HCT116 (cell line): ENCODE measurements at regions not wholly inside any gene's neighbourhood (a gene's known extent, or its start where the extent isn't known, plus 50 kb on each side); places are given as distances from the start of the nearest gene placed in this dataset.

Experiments
- ATAC-seq: fragments of 200-7000 bp; cut with Tn5 transposase; 2 replicates; pipeline ENCODE4 v1.9.1; 2020; ENCODE audit warnings: mild to moderate bottlenecking, moderate library complexity
- BruUV-seq: library from RNA; stranded (reverse); fragments of 400-500 nt; replicated peaks from 2 replicates; lab custom pipeline; 2021; lab: Mats Ljungman, UMichigan
- CTCF ChIA-PET: fragments of 300-600 bp; sonication (Branson Sonifier 250); formaldehyde crosslinking; loops from one replicate; lab custom pipeline; 2021; ENCODE audit warnings: antibody characterized with exemption; lab: Charles Lee
- POLR2A ChIA-PET: fragments of 300-600, 350-600 bp; sonication (Branson Sonifier 250); formaldehyde crosslinking; loops from one replicate; lab custom pipeline; 2021; ENCODE audit warnings: antibody characterized with exemption; lab: Charles Lee
- RAD21 ChIA-PET, 2 experiments: fragments of 300-600 bp; sonication (Branson Sonifier 250); formaldehyde crosslinking; loops; one replicate each; lab custom pipeline; 2023; ENCODE audit warnings: low total read pairs in 2 of 2; ENCODE audit not compliant: uncharacterized antibody in 2 of 2, unreplicated experiment in 2 of 2, low non-redundant PET in 1 of 2; lab: Charles Lee
- DNase-seq: peaks from one replicate; pipeline ENCODE4 v3.0.0-alpha.2; 2010; ENCODE audit warnings: low read depth, low spot score
- H2AFZ ChIP-seq: fragments of 200-600 bp; shearing (Covaris generic), sonication (generic); 2 replicates; pipeline ENCODE4 v1.6.1; 2017; ENCODE audit warnings: low read depth, mixed run types, mixed read lengths, antibody characterized with exemption, low read length; ENCODE audit not compliant: poor library complexity, severe bottlenecking
- H3K27ac ChIP-seq: 2 replicates; pipeline ENCODE4 v1.5.1; 2012; ENCODE audit warnings: low read depth, low read length
- H3K27me3 ChIP-seq: fragments of 200-600 bp; sonication (generic); 2 replicates; pipeline ENCODE4 v1.6.1; 2016; ENCODE audit warnings: mixed run types, low read length, mixed read lengths; ENCODE audit not compliant: insufficient read depth
- H3K36me3 ChIP-seq, 2 experiments: fragments of 200-500 bp in 1 of 2; fragments of 200-600 bp in 1 of 2; sonication (Bioruptor generic) in 1 of 2; sonication (generic) in 1 of 2; 2 replicates each; pipeline versions ENCODE4 v1.5.1 to v1.6.1; 2014 to 2016; ENCODE audit warnings: low read length in 2 of 2, inconsistent platforms in 1 of 2, mixed read lengths in 1 of 2, mixed run types in 1 of 2; ENCODE audit not compliant: insufficient read depth in 2 of 2, control insufficient read depth in 1 of 2
- H3K4me1 ChIP-seq, 2 experiments: fragments of 200-600 bp in 1 of 2; sonication (generic) in 1 of 2; 2 replicates each; pipeline versions ENCODE4 v1.5.1 to v1.6.1; 2012 to 2017; ENCODE audit warnings: low read length in 2 of 2, inconsistent platforms in 1 of 2, mild to moderate bottlenecking in 1 of 2, mixed read lengths in 1 of 2, mixed run types in 1 of 2, moderate library complexity in 1 of 2; ENCODE audit not compliant: insufficient read depth in 2 of 2, control insufficient read depth in 1 of 2
- H3K4me2 ChIP-seq: fragments of 200-600 bp; sonication (generic); 2 replicates; pipeline ENCODE4 v1.6.1; 2017; ENCODE audit warnings: mixed run types, low read length, mixed read lengths
- H3K4me3 ChIP-seq, 2 experiments: fragments of 200-600 bp in 1 of 2; sonication (generic) in 1 of 2; replicated peaks in 1 of 2; 2 replicates each; pipeline ENCODE4 v1.5.1; 2011 to 2016; ENCODE audit warnings: low read length in 2 of 2, control low read depth in 1 of 2, low read depth in 1 of 2, mild to moderate bottlenecking in 1 of 2, mixed read lengths in 1 of 2, mixed run types in 1 of 2
- H3K79me2 ChIP-seq: fragments of 200-600 bp; sonication (generic); 2 replicates; pipeline ENCODE4 v1.6.1; 2017; ENCODE audit warnings: mild to moderate bottlenecking, mixed run types, low read length, moderate library complexity, mixed read lengths; ENCODE audit not compliant: insufficient read depth
- H3K9ac ChIP-seq: fragments of 200-600 bp; sonication (generic); 2 replicates; pipeline ENCODE4 v1.6.1; 2016; ENCODE audit warnings: low read length, mixed read lengths
- H3K9me2 ChIP-seq: fragments of 200-600 bp; sonication (generic), shearing (Covaris generic); 2 replicates; pipeline ENCODE4 v1.6.1; 2017; ENCODE audit warnings: mixed run types, mild to moderate bottlenecking, moderate library complexity; ENCODE audit not compliant: insufficient read depth
- H3K9me3 ChIP-seq, 2 experiments: fragments of 200-500 bp in 1 of 2; fragments of 200-600 bp in 1 of 2; sonication (Bioruptor generic) in 1 of 2; sonication (generic) in 1 of 2; 2 replicates each; pipeline ENCODE4 v1.6.1; 2014 to 2017; ENCODE audit warnings: low read length in 2 of 2, mixed read lengths in 2 of 2, inconsistent platforms in 1 of 2, low read depth in 1 of 2, mild to moderate bottlenecking in 1 of 2, mixed run types in 1 of 2, moderate library complexity in 1 of 2; ENCODE audit not compliant: control insufficient read depth in 1 of 2, insufficient read depth in 1 of 2
- H4K20me1 ChIP-seq: fragments of 200-600 bp; sonication (generic), shearing (Covaris generic); 2 replicates; pipeline ENCODE4 v1.6.1; 2017; ENCODE audit warnings: mixed run types, mild to moderate bottlenecking, moderate library complexity; ENCODE audit not compliant: insufficient read depth
- ATF3 ChIP-seq: IDR thresholded peaks from 2 replicates; pipeline ENCODE4 v1.6.1; 2012
- CBX3 ChIP-seq: IDR thresholded peaks from 2 replicates; pipeline ENCODE4 v1.6.1; 2012; ENCODE audit warnings: low read depth
- CTCF ChIP-seq, 3 experiments: fragments of 200-600 bp in 1 of 3; sonication (generic) in 1 of 3; IDR thresholded peaks in 2 of 3; conservative IDR thresholded peaks in 1 of 3; 2 replicates each; pipeline ENCODE4 v1.5.1; 2012 to 2017; ENCODE audit warnings: low read depth in 2 of 3, low read length in 2 of 3, antibody characterized with exemption in 1 of 3, borderline replicate concordance in 1 of 3, control low read depth in 1 of 3, mild to moderate bottlenecking in 1 of 3, mixed read lengths in 1 of 3, mixed run types in 1 of 3, moderate library complexity in 1 of 3; ENCODE audit not compliant: insufficient read depth in 1 of 3
- EGR1 ChIP-seq: IDR thresholded peaks from 2 replicates; pipeline ENCODE4 v1.6.1; 2012; ENCODE audit warnings: low read depth
- EZH2 ChIP-seq: fragments of 200-600 bp; sonication (generic); IDR thresholded peaks from 2 replicates; pipeline ENCODE4 v1.6.1; 2017; ENCODE audit warnings: antibody characterized with exemption, mixed run types
- EZH2phosphoT487 ChIP-seq: fragments of 200-600 bp; IDR thresholded peaks from 2 replicates; pipeline ENCODE4 v1.6.1; 2018; ENCODE audit warnings: antibody characterized with exemption, borderline replicate concordance
- FOSL1 ChIP-seq: IDR thresholded peaks from 2 replicates; pipeline ENCODE4 v1.6.1; 2012; ENCODE audit warnings: low read depth
- JUND ChIP-seq: IDR thresholded peaks from 2 replicates; pipeline ENCODE4 v1.6.1; 2012
- MAX ChIP-seq: IDR thresholded peaks from 2 replicates; pipeline ENCODE4 v1.6.1; 2012
- RAD21 ChIP-seq: IDR thresholded peaks from 2 replicates; pipeline ENCODE4 v1.6.1; 2012; ENCODE audit warnings: low read depth, mild to moderate bottlenecking
- REST ChIP-seq: IDR thresholded peaks from 2 replicates; pipeline ENCODE4 v1.6.1; 2012; ENCODE audit warnings: low read depth
- SP1 ChIP-seq: IDR thresholded peaks from 2 replicates; pipeline ENCODE4 v1.6.1; 2012; ENCODE audit warnings: low read depth
- TCF7L2 ChIP-seq: IDR thresholded peaks from 2 replicates; pipeline ENCODE4 v1.7.0; 2011; ENCODE audit warnings: borderline replicate concordance, inconsistent platforms; ENCODE audit not compliant: insufficient read depth, insufficient read length; ENCODE audit errors: extremely low read depth
- ZFX ChIP-seq: fragments of 450-650 bp; IDR thresholded peaks from 2 replicates; pipeline ENCODE4 v1.6.1; 2017
- intact Hi-C: fragments of 100-400 bp; cut with micrococcal nuclease; formaldehyde crosslinking; loops from 2 replicates; pipeline ENCODE4 v1.10.0; 2022

GRCh38 chr5:118069452-118069851 lies 918.9 kb downstream of the DTWD2 start:
- intact Hi-C loops = no loop called here
- TF ChIP-seq JUND = no peak
- no peak for TF ChIP-seq FOSL1
- TF ChIP-seq REST = no peak
- TF ChIP-seq CBX3 = no peak
- no peak for TF ChIP-seq EGR1
- TF ChIP-seq SP1 = no peak
- TF ChIP-seq TCF7L2 = no peak
- no peak for TF ChIP-seq EZH2phosphoT487
- TF ChIP-seq ZFX = no peak
- no peak for TF ChIP-seq CTCF (IDR thresholded peaks at IDR 0.05 in 2 of 3, conservative IDR thresholded peaks at IDR 0.05 in 1 of 3; ENCODE audit: borderline replicate concordance in 1 of 3, insufficient read depth in 1 of 3, low read depth in 2 of 3, low read length in 2 of 3)
- no peak for TF ChIP-seq MAX
- no peak for TF ChIP-seq ATF3
- no peak for TF ChIP-seq EZH2
- TF ChIP-seq RAD21 = no peak
- RAD21 ChIA-PET = no interaction called here

More at GRCh38 chr5:118069452-118069851, 918.9 kb downstream of the DTWD2 start:
- ChIA-PET POLR2A (no interaction called here), CTCF (no interaction called here)
- no peak overlapping the region for H3K4me3 ChIP-seq
- no peaks in the 10 kb centered on the region for H3K9me2 ChIP-seq
- no peak overlapping the region for H3K9ac ChIP-seq
- ATAC-seq (no peak), DNase-seq (no peak)
- no peaks in the 10 kb centered on the region for H3K36me3 ChIP-seq
- H4K20me1 ChIP-seq = no peaks in the 10 kb centered on the region
- H3K4me1 ChIP-seq = no peaks in the 10 kb centered on the region
- H3K4me2 ChIP-seq = no peak overlapping the region
- no peak overlapping the region for H2AFZ ChIP-seq
- no peak overlapping the region for H3K27ac ChIP-seq
- H3K9me3 ChIP-seq = no peaks in the 10 kb centered on the region
- BruUV-seq = no TSS peak
- H3K79me2 ChIP-seq = no peaks in the 10 kb centered on the region
- no peaks in the 10 kb centered on the region for H3K27me3 ChIP-seq
